GM12865 (cell line): ENCODE measurements at regions not wholly inside any gene's neighbourhood (a gene's known extent, or its start where the extent isn't known, plus 50 kb on each side); places are given as distances from the start of the nearest gene placed in this dataset.
"Not testable (repeated sequence)": the region's sequence is repeated elsewhere in the genome, so short reads cannot be mapped to it uniquely, and the experiment has no call there.

Experiments
- DNase-seq: peaks from one replicate; pipeline ENCODE4 v3.0.0; 2010; ENCODE audit warnings: low read depth
- H3K4me3 ChIP-seq: 2 replicates; pipeline ENCODE4 v1.5.1; 2011; ENCODE audit warnings: mild to moderate bottlenecking, low read depth, low read length, control low read depth
- CTCF ChIP-seq: IDR thresholded peaks from 2 replicates; pipeline ENCODE4 v1.5.1; 2011; ENCODE audit warnings: low read length, control low read depth, low read depth, inconsistent platforms; ENCODE audit not compliant: insufficient read depth; ENCODE audit errors: missing control alignments

- TF ChIP-seq CTCF, result no peak
- DNase-seq, result no peak
- no peak overlapping the region for H3K4me3 ChIP-seq
These were observed 442.9 kb downstream of the SUCLG1 start for GRCh38 chr2:84016183-84016582.

- TF ChIP-seq CTCF, result no peak
- no peak overlapping the region for H3K4me3 ChIP-seq
- no peak for DNase-seq
These were observed 461.2 kb downstream of the SUCLG1 start for GRCh38 chr2:83997889-83998288.

- no peak for DNase-seq
- no peak for TF ChIP-seq CTCF
- no peak overlapping the region for H3K4me3 ChIP-seq
These were observed 464.4 kb downstream of the SUCLG1 start for GRCh38 chr2:83994633-83995179.

- H3K4me3 ChIP-seq, result no peak overlapping the region
- DNase-seq, result no peak
- TF ChIP-seq CTCF, result no peak
These were observed 465.0 kb downstream of the SUCLG1 start for GRCh38 chr2:83993873-83994632.

- no peak for DNase-seq
- H3K4me3 ChIP-seq, result no peak overlapping the region
- TF ChIP-seq CTCF, result no peak
These were observed 467.1 kb downstream of the SUCLG1 start for GRCh38 chr2:83991992-83992391.

GRCh38 chr2:83990636-83991035, 468.4 kb downstream of the SUCLG1 start:
- H3K4me3 ChIP-seq, result no peak overlapping the region
- TF ChIP-seq CTCF, result no peak
- DNase-seq, result no peak

- not testable (repeated sequence) for H3K4me3 ChIP-seq, DNase-seq
These were observed 482.5 kb downstream of the SUCLG1 start for GRCh38 chr2:83976628-83977027.
